ENCODE measurements at regions not wholly inside any gene's neighbourhood (a gene's known extent, or its start where the extent isn't known, plus 50 kb on each side); places are given as distances from the start of the nearest gene placed in this dataset.

GRCh38 chr16:55390630-55391237, 66.7 kb downstream of the IRX6 start:
- CTCF ChIA-PET = interaction anchor here (1.2 kb wide), 1 partner anchor 19 kb away, joined by 4 read pairs; no protein-coding TSS in a partner anchor

DNA sequence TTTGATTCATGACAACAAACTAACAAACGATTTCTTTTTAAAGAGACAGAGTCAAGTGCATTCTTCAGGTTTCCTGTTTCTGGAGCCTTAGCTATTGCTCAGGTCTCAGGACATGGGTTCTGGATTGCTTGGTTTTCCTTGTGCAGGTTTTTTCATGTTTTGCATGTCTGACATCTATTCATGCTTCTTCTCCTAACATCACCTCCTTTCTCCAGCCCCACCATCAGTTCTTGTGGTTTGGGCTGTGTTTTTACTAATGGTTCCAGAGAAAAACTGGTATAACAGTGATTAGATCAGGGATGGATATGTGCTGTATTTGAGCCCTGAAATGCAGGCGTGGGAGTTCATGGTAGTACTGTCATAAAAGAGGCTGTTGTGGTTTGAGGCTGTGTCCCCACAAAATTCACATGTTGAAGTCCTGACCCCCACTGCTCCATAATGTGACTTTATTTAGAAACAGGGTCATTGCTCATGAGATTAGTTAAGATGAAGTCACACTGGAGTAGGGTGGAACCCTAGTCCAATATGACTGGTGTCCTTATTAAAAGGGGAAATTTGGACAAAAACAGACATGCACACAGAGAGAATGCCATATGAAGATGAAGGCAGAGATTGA, 67.9 kb downstream of the IRX6 start:
- Histone ChIP-seq H3K9me3 (ENCODE audit: control insufficient read depth, insufficient read depth, low read depth, low read length) (no peaks in the 10 kb centered on the region), H3K27ac (ENCODE audit: extremely low read depth, low read depth, low read length) (no peak overlapping the region), H3K4me3 (ENCODE audit: low read depth, low read length) (no peak overlapping the region), H3K36me3 (ENCODE audit: control insufficient read depth in 2 of 2, insufficient read depth in 1 of 2, low read length in 2 of 2) (no peaks in the 10 kb centered on the region), H3K4me1 (ENCODE audit: control insufficient read depth, insufficient read depth, low read length) (no peaks in the 10 kb centered on the region)
- ChIA-PET CTCF (interaction anchor here (1.2 kb wide), 1 partner anchor 20 kb away, joined by 4 read pairs; no protein-coding TSS in a partner anchor), POLR2A (no interaction called here)
- TF ChIP-seq ZNF114 (tag by site-specific recombination; IDR thresholded peaks at IDR 0.05) = no peak
- TF ChIP-seq ZNF449 (tag by site-specific recombination; IDR thresholded peaks at IDR 0.05) = peak; percentile 99

More at GRCh38 chr16:55390630-55391237, 66.7 kb downstream of the IRX6 start:
- Histone ChIP-seq H3K4me3 (ENCODE audit: low read depth, low read length) (no peak overlapping the region), H3K9me3 (ENCODE audit: control insufficient read depth, insufficient read depth, low read depth, low read length) (no peaks in the 10 kb centered on the region), H3K36me3 (ENCODE audit: control insufficient read depth in 2 of 2, insufficient read depth in 1 of 2, low read length in 2 of 2) (no peaks in the 10 kb centered on the region), H3K27ac (ENCODE audit: extremely low read depth, low read depth, low read length) (no peak overlapping the region), H3K4me1 (ENCODE audit: control insufficient read depth, insufficient read depth, low read length) (no peaks in the 10 kb centered on the region)
- POLR2A ChIA-PET = no interaction called here
- no peak for TF ChIP-seq ZBTB17 (tag by site-specific recombination; IDR thresholded peaks at IDR 0.05)
- TF ChIP-seq ZNF146 (tag by site-specific recombination; IDR thresholded peaks at IDR 0.05) = no peak
- no peak for TF ChIP-seq ZSCAN18 (tag by site-specific recombination; IDR thresholded peaks at IDR 0.05)
- TF ChIP-seq ZNF335 (tag by site-specific recombination; conservative IDR thresholded peaks at IDR 0.05) = no peak
- TF ChIP-seq ZNF324 (tag by site-specific recombination; IDR thresholded peaks at IDR 0.05) = no peak
- TF ChIP-seq GLI2 (tag by site-specific recombination; IDR thresholded peaks at IDR 0.05; ENCODE audit: borderline replicate concordance, low read depth) = no peak
- no peak for TF ChIP-seq YY2 (tag by site-specific recombination; IDR thresholded peaks at IDR 0.05)
- no peak for TF ChIP-seq ZNF239 (tag by site-specific recombination; IDR thresholded peaks at IDR 0.05)
- TF ChIP-seq ZNF561 (tag by site-specific recombination; IDR thresholded peaks at IDR 0.05; ENCODE audit: borderline replicate concordance) = no peak
- TF ChIP-seq BCL11A (tag by site-specific recombination; IDR thresholded peaks at IDR 0.05; ENCODE audit: low read depth) = no peak
- TF ChIP-seq, protein P1, sequence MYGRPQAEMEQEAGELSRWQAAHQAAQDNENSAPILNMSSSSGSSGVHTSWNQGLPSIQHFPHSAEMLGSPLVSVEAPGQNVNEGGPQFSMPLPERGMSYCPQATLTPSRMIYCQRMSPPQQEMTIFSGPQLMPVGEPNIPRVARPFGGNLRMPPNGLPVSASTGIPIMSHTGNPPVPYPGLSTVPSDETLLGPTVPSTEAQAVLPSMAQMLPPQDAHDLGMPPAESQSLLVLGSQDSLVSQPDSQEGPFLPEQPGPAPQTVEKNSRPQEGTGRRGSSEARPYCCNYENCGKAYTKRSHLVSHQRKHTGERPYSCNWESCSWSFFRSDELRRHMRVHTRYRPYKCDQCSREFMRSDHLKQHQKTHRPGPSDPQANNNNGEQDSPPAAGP (tag by site-specific recombination; IDR thresholded peaks at IDR 0.05) = no peak
- TF ChIP-seq ZNF626 (tag by site-specific recombination; IDR thresholded peaks at IDR 0.05) = no peak

- Histone ChIP-seq H3K27ac (ENCODE audit: extremely low read depth, low read depth, low read length) (no peak overlapping the region), H3K36me3 (ENCODE audit: control insufficient read depth in 2 of 2, insufficient read depth in 1 of 2, low read length in 2 of 2) (no peaks in the 10 kb centered on the region), H3K4me1 (ENCODE audit: control insufficient read depth, insufficient read depth, low read length) (no peaks in the 10 kb centered on the region), H3K4me3 (ENCODE audit: low read depth, low read length) (no peak overlapping the region), H3K9me3 (ENCODE audit: control insufficient read depth, insufficient read depth, low read depth, low read length) (no peaks in the 10 kb centered on the region)
- ChIA-PET CTCF (no interaction called here), POLR2A (no interaction called here)
- TF ChIP-seq, protein P2, sequence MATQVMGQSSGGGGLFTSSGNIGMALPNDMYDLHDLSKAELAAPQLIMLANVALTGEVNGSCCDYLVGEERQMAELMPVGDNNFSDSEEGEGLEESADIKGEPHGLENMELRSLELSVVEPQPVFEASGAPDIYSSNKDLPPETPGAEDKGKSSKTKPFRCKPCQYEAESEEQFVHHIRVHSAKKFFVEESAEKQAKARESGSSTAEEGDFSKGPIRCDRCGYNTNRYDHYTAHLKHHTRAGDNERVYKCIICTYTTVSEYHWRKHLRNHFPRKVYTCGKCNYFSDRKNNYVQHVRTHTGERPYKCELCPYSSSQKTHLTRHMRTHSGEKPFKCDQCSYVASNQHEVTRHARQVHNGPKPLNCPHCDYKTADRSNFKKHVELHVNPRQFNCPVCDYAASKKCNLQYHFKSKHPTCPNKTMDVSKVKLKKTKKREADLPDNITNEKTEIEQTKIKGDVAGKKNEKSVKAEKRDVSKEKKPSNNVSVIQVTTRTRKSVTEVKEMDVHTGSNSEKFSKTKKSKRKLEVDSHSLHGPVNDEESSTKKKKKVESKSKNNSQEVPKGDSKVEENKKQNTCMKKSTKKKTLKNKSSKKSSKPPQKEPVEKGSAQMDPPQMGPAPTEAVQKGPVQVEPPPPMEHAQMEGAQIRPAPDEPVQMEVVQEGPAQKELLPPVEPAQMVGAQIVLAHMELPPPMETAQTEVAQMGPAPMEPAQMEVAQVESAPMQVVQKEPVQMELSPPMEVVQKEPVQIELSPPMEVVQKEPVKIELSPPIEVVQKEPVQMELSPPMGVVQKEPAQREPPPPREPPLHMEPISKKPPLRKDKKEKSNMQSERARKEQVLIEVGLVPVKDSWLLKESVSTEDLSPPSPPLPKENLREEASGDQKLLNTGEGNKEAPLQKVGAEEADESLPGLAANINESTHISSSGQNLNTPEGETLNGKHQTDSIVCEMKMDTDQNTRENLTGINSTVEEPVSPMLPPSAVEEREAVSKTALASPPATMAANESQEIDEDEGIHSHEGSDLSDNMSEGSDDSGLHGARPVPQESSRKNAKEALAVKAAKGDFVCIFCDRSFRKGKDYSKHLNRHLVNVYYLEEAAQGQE (tag by site-specific recombination; IDR thresholded peaks at IDR 0.05) = no peak
- TF ChIP-seq, protein P3, sequence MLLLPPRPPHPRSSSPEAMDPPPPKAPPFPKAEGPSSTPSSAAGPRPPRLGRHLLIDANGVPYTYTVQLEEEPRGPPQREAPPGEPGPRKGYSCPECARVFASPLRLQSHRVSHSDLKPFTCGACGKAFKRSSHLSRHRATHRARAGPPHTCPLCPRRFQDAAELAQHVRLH (tag by site-specific recombination; IDR thresholded peaks at IDR 0.05) = no peak
- TF ChIP-seq, protein P4, sequence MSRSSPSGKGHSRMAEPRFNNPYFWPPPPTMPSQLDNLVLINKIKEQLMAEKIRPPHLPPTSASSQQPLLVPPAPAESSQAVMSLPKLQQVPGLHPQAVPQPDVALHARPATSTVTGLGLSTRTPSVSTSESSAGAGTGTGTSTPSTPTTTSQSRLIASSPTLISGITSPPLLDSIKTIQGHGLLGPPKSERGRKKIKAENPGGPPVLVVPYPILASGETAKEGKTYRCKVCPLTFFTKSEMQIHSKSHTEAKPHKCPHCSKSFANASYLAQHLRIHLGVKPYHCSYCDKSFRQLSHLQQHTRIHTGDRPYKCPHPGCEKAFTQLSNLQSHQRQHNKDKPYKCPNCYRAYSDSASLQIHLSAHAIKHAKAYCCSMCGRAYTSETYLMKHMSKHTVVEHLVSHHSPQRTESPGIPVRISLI (tag by site-specific recombination; IDR thresholded peaks at IDR 0.05) = no peak
- TF ChIP-seq ZNF248 (tag by site-specific recombination; IDR thresholded peaks at IDR 0.05) (no peak), ZNF473 (tag by site-specific recombination; IDR thresholded peaks at IDR 0.05) (no peak), ZNF174 (tag by site-specific recombination; IDR thresholded peaks at IDR 0.05) (no peak), ZSCAN30 (tag by site-specific recombination; IDR thresholded peaks at IDR 0.05) (no peak), ZNF626 (tag by site-specific recombination; IDR thresholded peaks at IDR 0.05) (no peak), ZNF211 (tag by site-specific recombination; IDR thresholded peaks at IDR 0.05; ENCODE audit: low read depth) (no peak)
Observed at GRCh38 chr16:55392701-55393100, 68.7 kb downstream of the IRX6 start.
